OCI-M1 (cell line): ENCODE measurements at regions not wholly inside any gene's neighbourhood (a gene's known extent, or its start where the extent isn't known, plus 50 kb on each side); places are given as distances from the start of the nearest gene placed in this dataset.
"Not testable (repeated sequence)": the region's sequence is repeated elsewhere in the genome, so short reads cannot be mapped to it uniquely, and the experiment has no call there.

Experiments
- DNase-seq: peaks from one replicate; lab custom pipeline; 2025; lab: John Stamatoyannopoulos, UW

DNA sequence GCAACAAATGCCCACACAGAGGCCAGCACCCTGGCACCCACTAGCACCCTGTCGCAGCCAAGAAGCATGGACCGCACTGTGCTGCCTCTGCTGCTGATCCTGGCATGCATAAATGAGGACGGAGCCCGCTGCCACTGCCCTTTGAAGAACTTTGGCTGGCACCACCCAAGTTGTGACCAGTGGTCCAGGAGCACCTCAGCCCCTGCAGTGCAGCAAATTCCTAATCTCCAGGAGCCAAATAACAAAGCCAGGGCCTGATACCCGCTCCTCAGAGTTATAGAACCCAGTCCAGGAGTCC lies 807.2 kb downstream of the GLUD2 start:
- no peak for DNase-seq

DNA sequence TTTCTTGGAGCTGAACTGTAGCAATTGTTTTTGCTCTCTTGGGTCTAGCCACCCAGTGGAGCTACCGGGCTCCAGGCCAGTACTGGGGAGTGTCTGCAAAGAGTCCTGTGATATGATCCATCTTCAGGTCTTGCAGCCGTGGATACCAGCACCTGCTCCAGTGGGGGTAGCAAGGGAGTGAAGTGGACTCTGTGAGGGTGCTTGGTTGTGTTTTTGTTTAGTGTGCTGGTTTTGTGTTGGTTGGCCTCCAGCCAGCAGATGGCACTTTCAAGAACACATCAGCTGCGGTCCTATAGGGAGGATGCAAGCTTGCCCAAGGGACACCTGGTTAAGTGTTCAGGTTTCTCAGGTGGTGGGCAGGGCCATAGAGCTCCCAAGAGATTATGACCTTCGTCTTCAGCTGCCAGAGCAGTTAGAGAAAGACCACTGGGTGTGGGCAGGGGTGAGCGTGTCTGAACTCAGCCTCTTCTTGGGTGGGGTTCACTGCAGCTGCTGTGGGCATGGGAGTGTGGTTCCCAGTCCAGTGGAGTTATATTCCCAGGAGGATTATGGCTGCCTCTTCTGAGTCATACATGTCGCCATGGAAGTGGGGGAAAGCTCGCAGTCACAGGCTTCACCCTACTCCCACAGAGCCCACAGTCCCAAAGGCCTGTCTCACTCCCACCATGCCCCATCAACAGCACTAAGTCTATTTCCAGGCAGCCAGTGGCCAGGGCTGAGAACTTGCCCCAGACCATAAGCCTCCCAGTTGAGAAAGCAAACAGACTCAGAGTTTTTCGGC lies 811.6 kb downstream of the GLUD2 start:
- DNase-seq: no peak

DNA sequence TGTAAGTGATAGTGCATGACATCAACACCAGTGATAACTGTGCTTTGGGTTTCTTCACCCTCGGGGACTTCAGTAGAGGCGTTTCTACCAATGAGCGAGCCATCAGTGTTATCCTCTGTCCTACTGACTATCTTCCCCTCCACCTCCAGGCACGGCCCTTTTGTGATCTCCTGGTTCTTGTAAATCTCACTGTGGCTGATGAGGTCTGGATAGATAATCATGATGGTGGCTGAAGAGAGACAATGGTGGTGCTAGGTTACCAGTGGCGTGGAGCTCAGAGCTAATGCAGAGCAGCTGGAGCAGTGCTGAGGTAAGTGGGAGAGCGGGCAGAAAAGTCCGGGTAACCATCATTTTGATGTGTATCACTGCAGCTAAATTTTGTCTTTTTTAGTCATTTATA lies 816.6 kb downstream of the GLUD2 start:
- DNase-seq: no peak

DNA sequence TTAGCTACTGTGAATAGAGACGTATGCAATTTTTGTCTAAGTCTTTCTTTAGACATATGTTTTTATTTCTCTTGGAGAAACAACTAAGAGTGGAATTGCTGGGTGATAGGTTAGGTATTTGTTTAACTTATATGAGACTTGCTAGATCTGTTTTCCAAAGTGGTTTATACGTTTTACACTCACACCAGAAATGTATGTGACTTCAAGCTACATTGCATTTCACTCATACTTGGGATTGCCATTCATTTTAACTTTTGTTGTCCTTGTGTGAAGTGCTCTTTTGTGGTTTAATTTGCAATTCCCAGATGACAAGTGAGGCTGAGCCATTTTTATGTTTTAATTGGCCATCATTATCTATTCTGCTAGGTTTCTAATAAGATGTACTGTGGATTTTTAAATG lies 817.2 kb downstream of the GLUD2 start:
- DNase-seq: no peak

DNA sequence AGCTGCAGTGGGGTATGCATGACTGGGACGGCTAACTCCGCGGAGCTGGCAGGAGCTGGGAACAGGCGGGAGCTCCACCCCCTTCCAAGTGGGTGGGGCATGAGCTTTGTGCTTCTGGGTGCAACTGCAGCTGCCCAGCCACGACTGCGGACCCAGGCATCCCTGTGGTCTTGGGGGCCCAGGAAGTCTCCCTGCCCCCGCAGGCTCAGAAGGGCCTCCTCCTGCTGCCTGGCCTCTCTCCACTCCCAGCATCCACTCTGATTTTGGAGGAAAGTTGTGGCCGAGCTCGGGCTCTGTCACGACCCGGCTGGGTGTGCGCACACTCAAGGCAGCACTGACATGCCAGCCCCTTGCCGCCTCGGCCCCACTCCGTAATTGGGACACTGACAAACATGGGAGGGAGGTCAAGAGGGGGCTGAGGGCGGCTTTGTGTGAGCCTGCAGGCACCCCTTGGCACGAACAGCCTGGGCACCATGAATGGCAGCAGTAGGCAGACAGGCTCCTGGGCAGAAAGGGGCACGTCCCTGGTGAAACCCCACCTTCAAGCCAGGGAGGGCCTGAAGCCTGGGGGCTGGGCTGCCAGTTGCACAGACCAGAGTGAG lies 822.6 kb downstream of the GLUD2 start:
- no peak for DNase-seq

DNA sequence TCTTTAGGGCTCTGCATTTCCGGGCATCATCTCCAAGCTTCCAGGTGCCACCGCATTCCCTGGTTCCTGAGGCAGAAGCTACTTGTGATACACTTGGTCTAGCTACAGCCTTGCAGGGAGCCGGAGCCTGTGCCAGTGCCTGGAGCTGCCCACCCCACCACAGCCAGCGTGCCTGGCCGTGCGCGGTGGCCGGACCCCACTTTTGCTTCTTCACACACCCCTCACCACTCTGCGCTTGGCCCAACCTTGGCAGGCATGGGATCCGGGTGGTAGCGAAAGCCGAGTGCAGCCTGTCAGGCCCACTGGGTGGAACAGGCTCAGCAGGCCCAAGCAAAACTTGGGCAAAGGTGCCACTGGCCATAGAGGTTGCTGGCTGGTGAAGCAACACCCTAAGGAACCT lies 823.7 kb downstream of the GLUD2 start:
- no peak for DNase-seq

DNA sequence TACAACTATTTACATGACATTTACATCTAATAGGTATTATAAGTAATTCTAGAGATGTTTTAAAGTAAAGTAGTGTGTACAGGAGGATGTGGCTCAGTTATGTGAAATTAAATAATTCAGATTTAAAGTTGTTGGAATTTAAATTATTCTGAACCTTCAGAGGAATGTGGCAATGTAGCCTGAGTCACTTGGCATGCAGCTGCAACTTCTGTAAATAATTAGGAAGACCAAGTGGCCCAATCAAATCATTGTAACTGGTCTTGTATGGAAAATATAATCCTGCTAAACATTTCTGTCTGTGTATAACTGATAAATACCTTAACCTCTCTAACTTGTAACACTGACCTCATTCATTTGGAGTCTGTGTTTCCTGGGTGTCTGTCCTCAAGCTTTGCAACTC lies 828.9 kb downstream of the GLUD2 start:
- no peak for DNase-seq

DNA sequence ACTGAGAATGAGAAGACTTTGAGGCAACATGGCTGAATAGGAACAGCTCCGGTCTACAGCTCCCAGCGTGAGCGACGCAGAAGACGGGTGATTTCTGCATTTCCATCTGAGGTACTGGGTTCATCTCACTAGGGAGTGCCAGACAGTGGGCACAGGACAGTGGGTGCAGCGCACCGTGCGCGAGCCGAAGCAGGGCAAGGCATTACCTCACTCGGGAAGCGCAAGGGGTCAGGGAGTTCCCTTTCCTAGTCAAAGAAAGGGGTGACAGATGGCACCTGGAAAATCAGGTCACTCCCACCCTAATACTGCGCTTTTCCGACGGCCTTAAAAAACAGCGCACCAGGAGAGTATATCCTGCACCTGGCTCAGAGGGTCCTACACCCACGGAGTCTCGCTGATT lies 829.9 kb downstream of the GLUD2 start:
- DNase-seq: not testable (repeated sequence)

DNA sequence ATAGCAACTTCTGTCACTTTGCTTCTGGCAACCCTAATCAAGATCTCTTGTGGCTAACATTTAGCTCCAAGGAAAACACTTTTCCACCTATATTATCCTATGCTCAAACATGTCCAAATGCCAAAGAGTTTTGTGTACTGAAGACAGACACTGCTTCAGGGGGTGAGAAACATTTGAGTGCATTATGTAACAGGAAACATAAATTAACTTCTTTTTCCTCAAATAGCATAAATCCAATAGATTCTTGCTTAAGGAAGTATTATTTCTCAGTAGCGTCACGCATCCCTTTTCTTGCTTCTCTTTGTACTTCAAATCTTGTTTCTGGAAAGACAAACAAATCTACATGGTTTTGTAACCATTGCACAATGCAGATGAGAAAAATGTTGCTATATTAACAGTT lies 839.1 kb downstream of the GLUD2 start:
- DNase-seq: no peak

DNA sequence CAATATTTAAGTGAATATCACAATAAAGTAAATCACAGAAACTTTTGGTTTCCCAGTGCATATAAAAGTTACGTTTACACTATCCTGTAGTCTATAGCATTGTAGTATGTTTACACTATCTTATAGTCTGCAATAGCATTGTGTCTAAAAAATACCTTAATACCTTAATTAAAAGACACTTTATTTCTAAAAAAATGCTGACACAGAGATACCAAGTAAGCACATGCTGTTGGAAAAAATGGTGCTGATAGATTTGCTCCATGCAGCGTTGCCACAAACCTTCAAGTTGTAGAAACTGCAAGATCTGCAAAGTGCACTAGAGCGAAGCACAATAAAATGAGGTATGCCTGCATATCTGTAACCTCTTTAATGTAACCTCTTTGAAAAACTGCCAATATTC lies 847.3 kb downstream of the GLUD2 start:
- DNase-seq: no peak

DNA sequence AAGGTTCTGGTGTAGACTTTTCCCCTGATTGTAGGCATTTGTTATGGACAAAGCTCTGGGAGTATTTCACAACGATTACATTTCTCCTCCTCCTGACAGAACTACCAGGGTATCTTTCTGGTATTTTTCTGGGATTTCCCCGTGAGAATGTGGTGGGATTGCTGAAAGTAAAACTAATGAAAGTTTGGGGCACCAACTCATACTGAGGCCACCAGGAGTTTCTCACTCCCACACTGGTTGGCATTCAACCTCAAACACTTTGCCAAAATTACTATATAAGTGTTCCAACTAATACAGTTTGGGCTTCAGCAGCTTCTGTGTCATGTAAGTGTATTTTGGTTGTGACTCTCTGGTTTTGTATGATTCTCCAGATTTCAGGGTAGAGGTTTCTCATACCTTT lies 855.1 kb downstream of the GLUD2 start:
- DNase-seq: no peak

DNA sequence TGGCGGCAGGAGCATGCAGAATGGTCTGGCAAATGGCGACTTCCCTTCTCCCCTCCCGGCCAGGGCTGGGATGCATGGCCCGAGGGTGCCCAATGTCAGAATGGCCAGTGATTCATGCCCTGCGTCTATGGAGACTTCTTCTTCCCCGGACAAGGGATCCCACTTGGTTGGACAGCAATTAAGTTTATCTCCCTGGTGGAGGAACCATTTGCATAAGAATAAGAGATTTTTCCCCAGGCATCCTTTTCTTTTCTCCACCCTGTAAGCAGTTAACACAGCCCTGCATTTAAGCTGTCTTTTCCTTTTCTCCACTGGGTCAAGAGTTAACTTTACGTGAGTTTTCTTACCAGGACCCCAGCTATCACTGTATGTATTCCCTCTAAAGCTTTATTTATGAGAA lies 856.6 kb downstream of the GLUD2 start:
- no peak for DNase-seq

DNA sequence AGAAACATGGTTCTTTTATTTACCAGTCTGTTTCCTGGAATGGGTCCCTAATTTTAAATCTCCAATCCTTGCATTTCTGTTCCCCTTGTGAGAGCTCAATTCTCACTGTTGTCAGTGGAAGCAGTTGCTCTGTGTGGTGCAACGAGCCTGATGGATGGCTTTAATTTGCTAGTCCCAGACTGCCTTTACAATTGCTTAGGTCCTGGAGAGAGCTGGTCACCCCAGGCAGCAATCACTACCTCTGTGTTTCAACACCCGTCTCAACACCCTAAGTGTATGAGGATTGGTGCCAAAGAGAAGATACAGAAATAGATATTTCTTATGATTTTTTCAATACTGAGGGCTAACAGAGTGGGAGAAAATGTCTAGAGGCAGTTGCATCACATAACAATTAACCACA lies 873.8 kb downstream of the GLUD2 start:
- DNase-seq: no peak

DNA sequence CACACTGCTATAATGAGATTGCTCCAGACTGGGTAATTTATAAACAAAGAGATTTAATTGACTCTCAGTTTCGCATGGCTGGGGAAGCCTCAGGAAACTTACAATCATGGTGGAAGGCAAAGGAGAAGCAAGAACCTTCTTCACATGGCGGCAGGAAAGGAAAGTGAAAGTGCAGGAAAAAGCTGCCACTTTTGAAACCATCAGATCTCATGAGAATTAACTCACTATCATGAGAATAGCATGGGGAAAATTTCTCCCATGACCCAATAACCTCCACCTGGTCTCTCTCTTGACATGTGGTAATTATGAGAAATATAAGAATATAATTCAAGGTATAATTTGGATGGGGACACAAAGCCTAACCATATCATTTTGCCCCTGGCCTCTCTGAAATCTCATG lies 884.2 kb downstream of the GLUD2 start:
- peak; percentile 16 for DNase-seq

DNA sequence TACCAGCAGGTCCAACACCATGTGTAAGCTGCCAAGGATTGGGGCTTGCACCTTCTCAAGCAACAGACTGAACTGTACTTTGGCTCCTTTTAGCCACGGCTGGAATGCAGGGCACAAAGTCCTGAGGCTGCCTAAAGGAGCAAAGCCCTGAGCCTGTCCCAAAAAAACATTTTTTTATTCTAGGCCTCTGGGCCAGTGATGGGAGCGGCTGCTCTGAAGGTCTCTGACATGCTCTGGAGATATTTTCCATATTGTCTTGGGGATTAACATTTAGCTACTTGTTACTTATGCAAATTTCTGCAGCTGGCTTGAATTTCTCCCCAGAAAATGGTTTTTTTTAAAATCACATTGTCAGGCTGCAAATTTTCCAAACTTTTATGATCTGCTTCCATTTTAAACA lies 885.3 kb downstream of the GLUD2 start:
- DNase-seq: no peak

DNA sequence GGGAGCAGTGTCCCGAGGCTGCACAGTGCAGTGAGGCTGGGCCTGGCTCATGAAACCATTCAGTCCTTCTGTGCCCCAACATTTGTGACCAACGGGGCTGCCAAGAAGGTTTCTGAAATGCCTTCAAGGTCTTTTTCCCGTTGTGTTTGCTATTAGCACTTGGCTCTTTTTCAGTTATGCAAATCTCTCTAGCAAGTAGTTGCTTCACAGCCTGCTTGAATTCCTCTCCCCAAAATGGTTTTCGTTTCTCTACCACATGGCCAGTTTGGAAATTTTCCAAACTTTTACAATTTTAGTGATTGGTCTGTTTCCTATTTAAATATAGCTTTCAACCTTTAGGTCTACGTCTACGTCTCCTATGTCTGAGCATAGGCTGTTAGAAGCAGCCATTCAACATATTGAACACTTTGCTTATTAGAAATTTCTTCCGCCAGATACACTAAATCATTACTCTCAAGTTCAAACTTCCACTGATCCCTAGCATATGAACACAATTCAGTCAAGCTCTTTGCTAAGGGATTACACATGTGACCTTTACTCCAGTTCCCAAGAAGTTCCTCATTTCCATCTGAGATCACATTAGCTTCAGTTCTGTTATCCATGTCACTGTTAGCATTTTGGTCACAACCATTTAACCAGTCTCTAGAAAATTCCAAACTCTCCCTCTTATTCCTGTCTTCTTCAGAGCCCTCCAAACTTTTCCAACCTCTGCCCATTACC lies 901.8 kb downstream of the GLUD2 start:
- DNase-seq: peak; percentile 11

DNA sequence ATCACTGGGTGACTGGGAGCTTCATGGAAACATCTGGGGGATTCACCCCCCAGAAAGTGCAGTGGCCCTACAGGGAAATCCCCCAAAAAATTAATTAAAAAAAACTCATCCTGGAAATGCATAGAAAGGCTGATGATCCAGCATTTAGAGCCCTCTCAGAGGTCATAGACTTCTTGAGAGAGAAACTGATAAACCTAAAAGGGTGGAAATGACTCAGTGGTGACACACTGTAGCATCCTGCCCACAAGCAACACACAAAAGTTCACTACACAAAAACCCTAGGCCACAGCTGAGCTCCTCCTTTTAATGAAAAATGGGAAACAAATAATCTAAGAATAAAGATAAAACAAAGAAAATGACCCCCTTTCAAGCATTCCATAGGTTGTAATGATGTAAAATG lies 911.5 kb downstream of the GLUD2 start:
- DNase-seq: no peak

DNA sequence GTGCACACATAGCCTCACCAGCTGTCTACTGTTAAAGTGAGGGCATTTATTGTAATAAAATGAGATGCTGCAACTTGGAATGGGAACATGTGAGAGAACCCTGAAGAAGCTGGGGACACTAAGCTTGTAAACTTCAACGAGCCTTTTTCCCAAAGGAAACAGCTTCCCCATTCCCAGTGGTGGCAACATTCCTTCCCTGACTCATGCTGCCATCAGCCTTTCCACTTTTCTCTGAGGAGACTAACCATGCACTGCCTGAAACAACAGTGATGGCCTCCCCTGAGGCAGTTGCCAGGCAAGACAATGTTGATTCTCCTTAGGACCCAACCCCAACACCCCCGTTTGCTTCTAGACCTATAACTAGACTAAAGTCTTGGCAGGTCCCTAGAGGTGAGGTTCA lies 928.3 kb downstream of the GLUD2 start:
- DNase-seq: no peak

DNA sequence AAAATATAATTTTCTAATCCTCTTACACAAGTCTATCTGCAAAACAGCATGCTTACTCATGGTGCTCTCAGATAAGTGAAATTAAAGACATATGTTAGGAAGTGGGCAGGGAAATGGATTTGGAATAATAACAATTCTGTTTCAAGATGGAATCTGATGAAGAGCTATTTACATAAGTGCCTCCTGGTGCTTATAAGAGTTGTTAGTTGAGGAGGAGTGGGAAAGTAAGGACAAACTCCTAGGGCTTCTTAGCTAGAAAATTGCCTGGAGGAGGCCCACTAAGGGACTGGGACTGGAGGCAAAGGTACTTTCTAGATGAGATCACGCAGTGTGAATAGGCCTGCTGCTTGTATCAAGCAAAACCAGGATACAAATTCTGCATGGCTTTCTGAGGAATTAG lies 939.8 kb downstream of the GLUD2 start:
- peak; percentile 0 for DNase-seq

DNA sequence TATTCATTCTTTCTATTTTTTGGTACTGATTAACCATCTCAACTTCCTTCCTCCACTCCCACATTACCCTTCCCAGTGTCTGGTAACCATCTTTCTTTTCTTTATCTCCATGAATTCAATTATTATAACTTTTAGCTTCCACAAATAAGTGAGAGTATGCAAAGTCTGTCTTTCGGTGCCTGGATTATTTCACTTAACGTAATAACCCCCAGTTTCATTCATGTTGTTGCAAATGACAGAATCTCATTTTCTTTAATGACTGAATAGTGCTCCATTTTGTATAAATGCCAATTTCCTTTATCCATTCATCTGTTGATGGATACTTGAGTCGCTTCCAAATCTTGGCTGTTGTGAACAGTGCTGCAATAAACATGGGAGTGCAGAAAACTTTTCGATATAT lies 940.4 kb downstream of the GLUD2 start:
- DNase-seq: no peak

DNA sequence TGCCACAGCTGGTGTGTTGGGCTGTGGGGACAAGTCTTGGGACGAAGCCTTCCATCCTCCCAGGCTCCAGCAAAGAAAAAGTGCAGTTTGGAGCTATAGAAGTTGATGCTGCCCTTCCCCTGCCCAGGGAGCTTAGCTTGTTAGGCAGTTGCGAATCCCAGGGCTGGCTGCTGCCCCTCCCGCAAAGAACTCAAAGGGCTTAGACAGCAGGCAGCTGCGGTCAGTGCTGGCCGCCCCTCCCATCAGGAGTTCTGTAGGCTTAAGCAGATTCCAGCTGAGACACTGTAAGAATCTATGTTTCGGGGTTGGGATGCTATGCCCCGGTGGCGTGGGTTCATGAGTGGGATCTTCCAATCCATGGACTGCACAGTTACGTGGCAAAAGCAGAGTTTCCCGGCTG lies 956.7 kb downstream of the GLUD2 start:
- no peak for DNase-seq

DNA sequence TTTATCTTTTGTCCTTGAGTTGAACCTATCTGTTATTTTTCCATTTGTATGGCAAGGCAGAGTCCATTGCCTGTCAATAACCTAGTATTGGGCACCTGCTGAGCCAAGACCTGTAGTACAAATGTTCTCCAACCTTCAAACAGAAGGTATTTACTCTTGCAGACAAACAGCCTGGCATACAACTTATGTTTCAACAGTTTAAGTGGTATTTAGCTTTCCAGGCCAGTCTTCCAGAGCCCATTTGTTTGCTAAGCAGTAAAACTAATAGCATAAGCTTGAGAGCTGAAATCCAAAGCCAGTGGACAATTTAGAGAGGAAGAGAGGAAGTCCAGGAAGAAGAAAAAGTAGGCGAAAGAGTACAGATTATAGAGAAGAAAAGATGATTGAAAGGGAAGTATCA lies 979.3 kb downstream of the GLUD2 start:
- no peak for DNase-seq

DNA sequence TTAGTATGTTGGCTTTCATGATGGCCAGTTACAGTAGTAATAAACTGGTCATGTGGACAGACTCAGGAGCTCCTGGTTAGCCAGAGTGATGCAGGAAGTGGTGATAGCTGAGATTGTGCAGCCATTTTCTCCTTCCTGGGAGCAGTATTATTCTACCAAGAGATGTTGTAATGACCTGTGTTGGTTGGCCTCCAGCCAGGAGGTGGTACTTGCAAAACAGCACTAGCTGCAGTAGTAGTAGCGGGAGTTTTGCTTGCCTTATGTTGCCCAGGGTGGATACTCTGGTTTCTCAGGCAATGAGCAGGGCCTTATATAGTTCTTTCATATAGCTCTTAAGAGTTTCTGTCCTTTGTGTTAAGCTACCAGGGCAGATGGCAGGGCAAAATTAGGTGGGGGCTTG lies 998.8 kb downstream of the GLUD2 start:
- DNase-seq: no peak

DNA sequence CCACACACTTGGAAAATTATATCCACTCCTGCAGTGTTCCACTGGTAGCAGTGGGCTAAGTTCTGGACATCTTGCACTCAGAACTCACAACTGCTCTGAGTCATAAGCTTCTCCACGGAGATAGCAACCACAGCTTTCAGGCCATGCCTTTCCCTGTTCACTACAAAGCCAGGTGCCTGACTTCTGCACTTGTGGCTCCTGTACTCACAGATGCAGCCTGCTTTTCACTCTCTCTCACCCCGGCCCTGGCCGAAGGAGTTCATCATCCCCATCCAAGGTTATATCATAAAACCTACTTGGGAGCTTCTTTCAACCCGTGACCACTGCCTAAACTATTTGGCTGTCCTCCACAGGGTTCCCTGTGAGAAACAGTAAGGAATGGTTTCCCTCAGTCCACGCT lies 999.4 kb downstream of the GLUD2 start:
- no peak for DNase-seq
